GM23338 (cell line): ENCODE measurements at regions not wholly inside any gene's neighbourhood (a gene's known extent, or its start where the extent isn't known, plus 50 kb on each side); places are given as distances from the start of the nearest gene placed in this dataset.

Experiments used
- ATAC-seq: fragments of 200-7000 bp; cut with Tn5 transposase; 3 replicates; pipeline ENCODE4 v1.9.1; 2020
- DNase-seq: peaks from one replicate; pipeline ENCODE4 v3.0.0-alpha.2; 2015; ENCODE audit warnings: low spot score
- H2AFZ ChIP-seq: fragments of 200-600 bp; sonication (generic); 2 replicates; pipeline ENCODE4 v1.8.0; 2016; ENCODE audit warnings: antibody characterized with exemption, mild to moderate bottlenecking, moderate library complexity
- H3F3A ChIP-seq: fragments of 200-600 bp; sonication (generic); replicated peaks from 2 replicates; pipeline ENCODE4 v1.8.0; 2017; ENCODE audit warnings: antibody characterized with exemption, mixed run types, low read depth
- H3K27ac ChIP-seq: fragments of 200-600 bp; sonication (generic); 2 replicates; pipeline ENCODE4 v1.6.1; 2016; ENCODE audit warnings: low read depth
- H3K27me3 ChIP-seq: fragments of 200-600 bp; sonication (generic); 2 replicates; pipeline ENCODE4 v1.8.0; 2016; ENCODE audit warnings: mild to moderate bottlenecking, mixed run types, moderate library complexity; ENCODE audit not compliant: insufficient read depth
- H3K36me3 ChIP-seq: fragments of 200-600 bp; sonication (generic); 2 replicates; pipeline ENCODE4 v1.8.0; 2016; ENCODE audit warnings: mild to moderate bottlenecking; ENCODE audit not compliant: insufficient read depth
- H3K4me1 ChIP-seq: fragments of 200-600 bp; sonication (generic); 2 replicates; pipeline ENCODE4 v1.8.0; 2016; ENCODE audit warnings: mild to moderate bottlenecking, moderate library complexity; ENCODE audit not compliant: insufficient read depth
- H3K4me2 ChIP-seq: fragments of 200-600 bp; sonication (generic); 2 replicates; pipeline ENCODE4 v1.7.1; 2017; ENCODE audit warnings: mixed run types
- H3K4me3 ChIP-seq: fragments of 200-600 bp; sonication (generic); 2 replicates; pipeline ENCODE4 v1.6.1; 2016; ENCODE audit warnings: mixed run types
- H3K79me2 ChIP-seq: fragments of 200-600 bp; sonication (generic); replicated peaks from 2 replicates; pipeline ENCODE4 v1.8.0; 2017; ENCODE audit warnings: mild to moderate bottlenecking; ENCODE audit not compliant: insufficient read depth
- H3K9me2 ChIP-seq: fragments of 200-600 bp; sonication (generic); 2 replicates; pipeline ENCODE4 v1.8.0; 2017; ENCODE audit not compliant: insufficient read depth
- H4K20me1 ChIP-seq: fragments of 200-600 bp; sonication (generic); replicated peaks from 2 replicates; pipeline ENCODE4 v1.8.0; 2017; ENCODE audit warnings: mild to moderate bottlenecking; ENCODE audit not compliant: insufficient read depth
- H3K27ac Mint-ChIP-seq: 2 replicates; pipeline ENCODE4 v1.8.0; 2020; ENCODE audit warnings: inconsistent platforms, mild to moderate bottlenecking, moderate library complexity, mixed read lengths
- H3K27me3 Mint-ChIP-seq: 3 replicates; pipeline ENCODE4 v1.8.0; 2022; ENCODE audit warnings: low read depth, mild to moderate bottlenecking, moderate library complexity, mixed read lengths, inconsistent platforms; ENCODE audit not compliant: insufficient read depth, poor library complexity
- H3K36me3 Mint-ChIP-seq: 3 replicates; pipeline ENCODE4 v1.8.0; 2021; ENCODE audit warnings: low read depth, mild to moderate bottlenecking, inconsistent platforms, moderate library complexity, mixed read lengths
- H3K4me1 Mint-ChIP-seq: 3 replicates; pipeline ENCODE4 v1.8.0; 2020; ENCODE audit warnings: mild to moderate bottlenecking, inconsistent platforms, mixed read lengths
- H3K4me3 Mint-ChIP-seq: 3 replicates; pipeline ENCODE4 v1.8.0; 2021; ENCODE audit warnings: moderate library complexity, mild to moderate bottlenecking, inconsistent platforms, mixed read lengths
- H3K9me3 Mint-ChIP-seq: 3 replicates; pipeline ENCODE4 v1.8.0; 2020; ENCODE audit warnings: moderate library complexity, mild to moderate bottlenecking, inconsistent platforms, mixed read lengths
- CREB1 ChIP-seq: fragments of 250-450 bp; sonication (Bioruptor Pico); IDR thresholded peaks from 2 replicates; pipeline ENCODE4 v1.5.0; 2020; ENCODE audit warnings: low read depth, mild to moderate bottlenecking, moderate library complexity
- CTCF ChIP-seq, 2 experiments: fragments of 200-600 bp in 1 of 2; sonication (generic) in 1 of 2; conservative IDR thresholded peaks; 2 replicates each; pipeline versions ENCODE4 v1.5.1 to v1.6.1; 2016 to 2017; ENCODE audit warnings: antibody characterized with exemption in 2 of 2, low read depth in 2 of 2, mild to moderate bottlenecking in 2 of 2, moderate library complexity in 1 of 2
- ETS1 ChIP-seq: IDR thresholded peaks from 2 replicates; pipeline ENCODE4 v1.6.1; 2016; ENCODE audit warnings: antibody characterized with exemption
- EZH2 ChIP-seq: fragments of 200-600 bp; sonication (generic); IDR thresholded peaks from one replicate; pipeline ENCODE4 v1.8.0; 2017; ENCODE audit warnings: antibody characterized with exemption, mild to moderate bottlenecking, low read depth; ENCODE audit not compliant: unreplicated experiment
- EZH2phosphoT487 ChIP-seq: fragments of 200-600 bp; sonication (generic); IDR thresholded peaks from one replicate; pipeline ENCODE4 v1.8.1; 2018; ENCODE audit warnings: antibody characterized with exemption; ENCODE audit not compliant: unreplicated experiment
- JUNB ChIP-seq: IDR thresholded peaks from one replicate; pipeline ENCODE4 v1.6.1; 2016; ENCODE audit warnings: antibody characterized with exemption; ENCODE audit not compliant: unreplicated experiment
- NANOG ChIP-seq: IDR thresholded peaks from 2 replicates; pipeline ENCODE4 v1.6.1; 2016; ENCODE audit warnings: antibody characterized with exemption, borderline replicate concordance
- POLR2AphosphoS5 ChIP-seq: IDR thresholded peaks from 2 replicates; pipeline ENCODE4 v1.6.1; 2016; ENCODE audit warnings: antibody characterized with exemption, low read depth
- REST ChIP-seq: IDR thresholded peaks from one replicate; pipeline ENCODE4 v1.6.1; 2018; ENCODE audit warnings: antibody characterized with exemption; ENCODE audit not compliant: unreplicated experiment
- STAT1 ChIP-seq: IDR thresholded peaks from one replicate; pipeline ENCODE4 v1.6.1; 2016; ENCODE audit warnings: antibody characterized with exemption; ENCODE audit not compliant: unreplicated experiment
- ZNF114 ChIP-seq: fragments of 250-450 bp; sonication (Bioruptor Pico); IDR thresholded peaks from 2 replicates; pipeline ENCODE4 v1.5.0; 2020; ENCODE audit warnings: mild to moderate bottlenecking, moderate library complexity
- ZNF331 ChIP-seq: fragments of 250-450 bp; sonication (Bioruptor Pico); IDR thresholded peaks from 2 replicates; pipeline ENCODE4 v1.5.0; 2020; ENCODE audit warnings: low read depth, mild to moderate bottlenecking, moderate library complexity

- no peaks in the 10 kb centered on the region for H3K27me3 ChIP-seq
- Mint-ChIP-seq H3K4me1 (peaks cover 3% of the 10 kb centered on the region; the same call in 1 of the 3 replicates), H3K27me3 (no peaks in the 10 kb centered on the region), H3K36me3 (no peaks in the 10 kb centered on the region), H3K4me3 (no peak overlapping the region), H3K9me3 (no peaks in the 10 kb centered on the region), H3K27ac (no peak overlapping the region)
- DNase-seq: no peak
- H3K4me3 ChIP-seq: no peak overlapping the region
- TF ChIP-seq ZNF331 (CRISPR knock-in tag) (no peak), REST (no peak), STAT1 (no peak), CTCF (conservative IDR thresholded peaks at IDR 0.05; ENCODE audit: low read depth in 2 of 2) (no peak), EZH2 (no peak), JUNB (no peak)
- no peaks in the 10 kb centered on the region for H3K79me2 ChIP-seq
- no peaks in the 10 kb centered on the region for H3K36me3 ChIP-seq
- H3K27ac ChIP-seq: no peak overlapping the region
- H4K20me1 ChIP-seq: no peaks in the 10 kb centered on the region
- no peak for ATAC-seq
- H2AFZ ChIP-seq: no peak overlapping the region
- no peak overlapping the region for H3K4me2 ChIP-seq
- no peaks in the 10 kb centered on the region for H3K9me2 ChIP-seq
- no peaks in the 10 kb centered on the region for H3K4me1 ChIP-seq
- no peaks in the 10 kb centered on the region for H3F3A ChIP-seq
These were observed 205.5 kb upstream of the KCNH7 start for GRCh38 chr2:163044114-163044513.

GRCh38 chr2:163043201-163043600 is 204.6 kb upstream of the KCNH7 start:
- Histone ChIP-seq H3K36me3 (no peaks in the 10 kb centered on the region), H3K79me2 (no peaks in the 10 kb centered on the region), H3K27me3 (no peaks in the 10 kb centered on the region), H2AFZ (no peak overlapping the region), H3K4me3 (no peak overlapping the region), H3K4me1 (no peaks in the 10 kb centered on the region), H3K9me2 (no peaks in the 10 kb centered on the region), H3K4me2 (no peak overlapping the region), H4K20me1 (no peaks in the 10 kb centered on the region), H3K27ac (no peak overlapping the region), H3F3A (no peaks in the 10 kb centered on the region)
- DNase-seq (no peak), ATAC-seq (no peak)
- no peak overlapping the region for H3K4me3 Mint-ChIP-seq
- H3K9me3 Mint-ChIP-seq: no peaks in the 10 kb centered on the region
- H3K36me3 Mint-ChIP-seq: no peaks in the 10 kb centered on the region
- H3K4me1 Mint-ChIP-seq: peaks cover 3% of the 10 kb centered on the region; the same call in 1 of the 3 replicates
- no peaks in the 10 kb centered on the region for H3K27me3 Mint-ChIP-seq
- H3K27ac Mint-ChIP-seq: no peak overlapping the region
- TF ChIP-seq EZH2phosphoT487 (no peak), ZNF331 (CRISPR knock-in tag) (no peak), POLR2AphosphoS5 (no peak), EZH2 (no peak), CTCF (conservative IDR thresholded peaks at IDR 0.05; ENCODE audit: low read depth in 2 of 2) (no peak), CREB1 (CRISPR knock-in tag) (no peak), STAT1 (no peak), REST (no peak), ZNF114 (no peak), NANOG (no peak), JUNB (no peak), ETS1 (no peak)
